ENCODE measurements at regions not wholly inside any gene's neighbourhood (a gene's known extent, or its start where the extent isn't known, plus 50 kb on each side); places are given as distances from the start of the nearest gene placed in this dataset.

DNA sequence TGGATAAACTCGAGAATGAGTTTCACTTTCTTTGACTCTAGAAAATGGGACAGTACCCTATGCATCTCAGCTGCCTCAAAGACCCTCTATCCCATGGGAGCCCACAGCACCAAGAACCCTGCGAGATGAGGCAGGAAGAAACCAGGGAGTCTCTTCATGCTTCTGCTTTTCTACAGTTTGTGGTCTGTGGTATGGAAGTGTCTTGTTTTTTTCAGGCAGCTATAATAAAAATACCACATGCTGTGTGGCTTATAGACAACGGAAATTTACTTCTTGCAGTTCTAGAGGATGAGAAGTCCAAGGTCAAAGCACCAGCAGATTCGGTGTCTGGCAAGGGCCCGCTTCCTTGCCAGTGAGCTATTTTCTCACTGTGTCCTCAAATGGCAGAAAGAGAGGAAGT is 257.9 kb downstream of the SUCLG1 start:
- POLR2A ChIA-PET: no interaction called here
- RAD21 ChIA-PET (ENCODE audit: unreplicated experiment): no interaction called here
- H3K4me2 ChIP-seq (ENCODE audit: control insufficient read depth, insufficient read depth): no peak overlapping the region
- no peak overlapping the region for H3K27ac ChIP-seq (ENCODE audit: control insufficient read depth, insufficient read depth)
- H4K20me1 ChIP-seq (ENCODE audit: control insufficient read depth, insufficient read depth): no peaks in the 10 kb centered on the region
- WGBS (ENCODE audit: insufficient coverage, insufficient replicate concordance, low lambda C conversion rate, missing lambda C conversion rate): 27% methylated on average over 5 of the region's 5 CpGs
- H3K9ac ChIP-seq (ENCODE audit: control insufficient read depth, insufficient read depth, low read length): no peak overlapping the region
- no peaks in the 10 kb centered on the region for H3K4me1 ChIP-seq (ENCODE audit: control insufficient read depth, insufficient read depth, low read length)
- ATAC-seq: no peak
- H2AFZ ChIP-seq (ENCODE audit: control insufficient read depth, low read depth, low read length): no peak overlapping the region
- no peaks in the 10 kb centered on the region; a peak in 1 of 4 replicates for H3K27me3 ChIP-seq (replicated peaks in 1 of 2; ENCODE audit: control insufficient read depth in 2 of 2, insufficient read depth in 2 of 2, low read length in 1 of 2)
- no peaks in the 10 kb centered on the region for H3K9me3 ChIP-seq (replicated peaks; ENCODE audit: control insufficient read depth, insufficient read depth, low read length)
- no peak for DNase-seq (ENCODE audit: low read depth, low spot score)
- FAIRE-seq: no peak
- CTCF ChIA-PET: no interaction called here
- H3K4me3 ChIP-seq: no peak overlapping the region
- SMC1A ChIA-PET (ENCODE audit: uncharacterized antibody, unreplicated experiment): no interaction called here
- BruUV-seq (replicated peaks): no TSS peak
- TF ChIP-seq, protein P1, sequence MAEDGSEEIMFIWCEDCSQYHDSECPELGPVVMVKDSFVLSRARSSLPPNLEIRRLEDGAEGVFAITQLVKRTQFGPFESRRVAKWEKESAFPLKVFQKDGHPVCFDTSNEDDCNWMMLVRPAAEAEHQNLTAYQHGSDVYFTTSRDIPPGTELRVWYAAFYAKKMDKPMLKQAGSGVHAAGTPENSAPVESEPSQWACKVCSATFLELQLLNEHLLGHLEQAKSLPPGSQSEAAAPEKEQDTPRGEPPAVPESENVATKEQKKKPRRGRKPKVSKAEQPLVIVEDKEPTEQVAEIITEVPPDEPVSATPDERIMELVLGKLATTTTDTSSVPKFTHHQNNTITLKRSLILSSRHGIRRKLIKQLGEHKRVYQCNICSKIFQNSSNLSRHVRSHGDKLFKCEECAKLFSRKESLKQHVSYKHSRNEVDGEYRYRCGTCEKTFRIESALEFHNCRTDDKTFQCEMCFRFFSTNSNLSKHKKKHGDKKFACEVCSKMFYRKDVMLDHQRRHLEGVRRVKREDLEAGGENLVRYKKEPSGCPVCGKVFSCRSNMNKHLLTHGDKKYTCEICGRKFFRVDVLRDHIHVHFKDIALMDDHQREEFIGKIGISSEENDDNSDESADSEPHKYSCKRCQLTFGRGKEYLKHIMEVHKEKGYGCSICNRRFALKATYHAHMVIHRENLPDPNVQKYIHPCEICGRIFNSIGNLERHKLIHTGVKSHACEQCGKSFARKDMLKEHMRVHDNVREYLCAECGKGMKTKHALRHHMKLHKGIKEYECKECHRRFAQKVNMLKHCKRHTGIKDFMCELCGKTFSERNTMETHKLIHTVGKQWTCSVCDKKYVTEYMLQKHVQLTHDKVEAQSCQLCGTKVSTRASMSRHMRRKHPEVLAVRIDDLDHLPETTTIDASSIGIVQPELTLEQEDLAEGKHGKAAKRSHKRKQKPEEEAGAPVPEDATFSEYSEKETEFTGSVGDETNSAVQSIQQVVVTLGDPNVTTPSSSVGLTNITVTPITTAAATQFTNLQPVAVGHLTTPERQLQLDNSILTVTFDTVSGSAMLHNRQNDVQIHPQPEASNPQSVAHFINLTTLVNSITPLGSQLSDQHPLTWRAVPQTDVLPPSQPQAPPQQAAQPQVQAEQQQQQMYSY (CRISPR knock-in tag; IDR thresholded peaks at IDR 0.05): no peak
- intact Hi-C loops (cut with micrococcal nuclease; ENCODE audit: unreplicated experiment) (no loop called here), in situ Hi-C loops (cut with MboI) (no loop called here)
- no peaks in the 10 kb centered on the region for H3K36me3 ChIP-seq (ENCODE audit: control insufficient read depth in 2 of 2, insufficient read depth in 2 of 2, low read length in 1 of 2)
- H3K79me2 ChIP-seq (ENCODE audit: control insufficient read depth, insufficient read depth, low read length): no peaks in the 10 kb centered on the region

DNA sequence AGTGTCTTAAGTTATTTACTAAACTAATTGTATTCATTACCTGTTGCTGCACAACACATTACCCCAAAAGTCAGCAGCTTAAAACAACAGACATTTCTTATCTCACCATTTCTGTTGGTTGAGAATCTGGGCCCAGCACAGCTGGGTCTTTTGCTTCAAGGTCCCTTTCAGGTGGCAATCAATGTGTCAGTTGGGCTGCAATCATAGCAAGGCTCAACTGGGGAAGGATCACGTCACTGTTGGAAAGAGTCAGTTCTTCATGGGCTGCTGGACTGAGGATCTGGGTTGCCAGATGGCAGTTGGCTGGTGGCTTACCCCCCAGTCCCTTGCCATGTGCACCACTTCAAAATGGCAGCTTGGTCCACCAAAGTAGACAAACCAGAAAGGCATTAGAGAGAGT is 261.2 kb downstream of the SUCLG1 start:
- ATAC-seq (no peak), FAIRE-seq (no peak), DNase-seq (ENCODE audit: low read depth, low spot score) (no peak)
- no peaks in the 10 kb centered on the region for H3K4me1 ChIP-seq (ENCODE audit: control insufficient read depth, insufficient read depth, low read length)
- intact Hi-C loops (cut with micrococcal nuclease; ENCODE audit: unreplicated experiment): no loop called here
- no peak overlapping the region for H3K9ac ChIP-seq (ENCODE audit: control insufficient read depth, insufficient read depth, low read length)
- no peaks in the 10 kb centered on the region for H3K9me3 ChIP-seq (replicated peaks; ENCODE audit: control insufficient read depth, insufficient read depth, low read length)
- H3K27ac ChIP-seq (ENCODE audit: control insufficient read depth, insufficient read depth): no peak overlapping the region
- H3K79me2 ChIP-seq (ENCODE audit: control insufficient read depth, insufficient read depth, low read length): no peaks in the 10 kb centered on the region
- H3K4me3 ChIP-seq: no peak overlapping the region
- no peaks in the 10 kb centered on the region for H3K36me3 ChIP-seq (ENCODE audit: control insufficient read depth in 2 of 2, insufficient read depth in 2 of 2, low read length in 1 of 2)
- no peak overlapping the region for H2AFZ ChIP-seq (ENCODE audit: control insufficient read depth, low read depth, low read length)
- ChIA-PET SMC1A (ENCODE audit: uncharacterized antibody, unreplicated experiment) (interaction anchor here (1.0 kb wide), 1 partner anchor 43 kb away, joined by 3 read pairs; no protein-coding TSS in a partner anchor), CTCF (interaction anchor here (1.7 kb wide), 1 partner anchor 10 kb away, joined by 4 read pairs; no protein-coding TSS in a partner anchor), RAD21 (ENCODE audit: unreplicated experiment) (no interaction called here), POLR2A (no interaction called here)
- WGBS (ENCODE audit: insufficient coverage, insufficient replicate concordance, low lambda C conversion rate, missing lambda C conversion rate): 32% methylated on average over 1 of the region's 1 CpG
- H3K27me3 ChIP-seq (replicated peaks in 1 of 2; ENCODE audit: control insufficient read depth in 2 of 2, insufficient read depth in 2 of 2, low read length in 1 of 2): no peaks in the 10 kb centered on the region
- H3K4me2 ChIP-seq (ENCODE audit: control insufficient read depth, insufficient read depth): no peak overlapping the region
- no peaks in the 10 kb centered on the region for H4K20me1 ChIP-seq (ENCODE audit: control insufficient read depth, insufficient read depth)
- in situ Hi-C loops (cut with MboI): no loop called here
- BruUV-seq (replicated peaks): no TSS peak
- TF ChIP-seq KAT2A (conservative IDR thresholded peaks at IDR 0.05; ENCODE audit: control insufficient read depth, low read depth, low read length) (no peak), SIX5 (IDR thresholded peaks at IDR 0.05; ENCODE audit: low read depth, low read length, severe bottlenecking) (no peak), GATAD2B (conservative IDR thresholded peaks at IDR 0.05; ENCODE audit: low read depth) (no peak), MTA2 (IDR thresholded peaks at IDR 0.05; ENCODE audit: low read depth) (no peak), PML (IDR thresholded peaks at IDR 0.05; ENCODE audit: low read length) (no peak), TBL1XR1 (IDR thresholded peaks at IDR 0.05; ENCODE audit: low read depth, low read length) (no peak), TCF3 (IDR thresholded peaks at IDR 0.05; ENCODE audit: borderline replicate concordance, insufficient read depth, low read depth, low read length) (no peak), SRF (IDR thresholded peaks at IDR 0.05; ENCODE audit: low read depth in 2 of 2, low read length in 2 of 2) (no peak), FOS (IDR thresholded peaks at IDR 0.05; ENCODE audit: borderline replicate concordance, extremely low read depth, insufficient read length) (no peak), FOXM1 (IDR thresholded peaks at IDR 0.05; ENCODE audit: low read depth, low read length) (no peak), GABPA (IDR thresholded peaks at IDR 0.05; ENCODE audit: low read depth) (no peak), BCL11A (IDR thresholded peaks at IDR 0.05; ENCODE audit: low read depth, low read length) (no peak), HDAC2 (IDR thresholded peaks at IDR 0.05) (no peak)
- TF ChIP-seq, protein P2, sequence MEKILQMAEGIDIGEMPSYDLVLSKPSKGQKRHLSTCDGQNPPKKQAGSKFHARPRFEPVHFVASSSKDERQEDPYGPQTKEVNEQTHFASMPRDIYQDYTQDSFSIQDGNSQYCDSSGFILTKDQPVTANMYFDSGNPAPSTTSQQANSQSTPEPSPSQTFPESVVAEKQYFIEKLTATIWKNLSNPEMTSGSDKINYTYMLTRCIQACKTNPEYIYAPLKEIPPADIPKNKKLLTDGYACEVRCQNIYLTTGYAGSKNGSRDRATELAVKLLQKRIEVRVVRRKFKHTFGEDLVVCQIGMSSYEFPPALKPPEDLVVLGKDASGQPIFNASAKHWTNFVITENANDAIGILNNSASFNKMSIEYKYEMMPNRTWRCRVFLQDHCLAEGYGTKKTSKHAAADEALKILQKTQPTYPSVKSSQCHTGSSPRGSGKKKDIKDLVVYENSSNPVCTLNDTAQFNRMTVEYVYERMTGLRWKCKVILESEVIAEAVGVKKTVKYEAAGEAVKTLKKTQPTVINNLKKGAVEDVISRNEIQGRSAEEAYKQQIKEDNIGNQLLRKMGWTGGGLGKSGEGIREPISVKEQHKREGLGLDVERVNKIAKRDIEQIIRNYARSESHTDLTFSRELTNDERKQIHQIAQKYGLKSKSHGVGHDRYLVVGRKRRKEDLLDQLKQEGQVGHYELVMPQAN (conservative IDR thresholded peaks at IDR 0.05): no peak
